ENCODE measurements at regions not wholly inside any gene's neighbourhood (a gene's known extent, or its start where the extent isn't known, plus 50 kb on each side); places are given as distances from the start of the nearest gene placed in this dataset.

DNA sequence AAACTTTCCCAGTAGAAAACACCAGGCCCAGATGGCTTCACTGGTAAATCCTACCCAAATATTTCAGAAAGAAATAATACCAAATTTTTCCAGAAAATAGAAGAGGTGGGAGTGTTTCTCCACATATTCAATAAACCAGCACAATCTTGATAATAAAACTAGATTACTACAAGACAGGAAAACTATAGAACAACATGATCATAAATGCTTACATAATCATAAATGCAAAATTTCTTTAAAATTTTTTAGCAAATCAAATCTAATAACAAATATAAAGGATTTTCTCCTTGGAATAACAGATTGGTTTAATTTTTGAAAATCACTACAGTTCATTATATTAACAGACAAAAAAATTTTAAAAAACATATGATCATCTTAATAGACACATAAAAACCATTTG lies 294.5 kb downstream of the BCL11B start:
- Mint-ChIP-seq H3K36me3 (ENCODE audit: low read depth) (no peaks in the 10 kb centered on the region), H3K4me3 (no peak overlapping the region), H3K27me3 (no peaks in the 10 kb centered on the region), H3K4me1 (no peaks in the 10 kb centered on the region), H3K27ac (no peak overlapping the region), H3K9me3 (peaks cover 11% of the 10 kb centered on the region)
- DNase-seq (no peak), ATAC-seq (ENCODE audit: low read depth) (no peak)
- TF ChIP-seq CTCF (IDR thresholded peaks at IDR 0.05): no peak
- POLR2A ChIA-PET: no interaction called here
- CTCF ChIA-PET: no interaction called here
- intact Hi-C loops (cut with micrococcal nuclease): no loop called here

DNA sequence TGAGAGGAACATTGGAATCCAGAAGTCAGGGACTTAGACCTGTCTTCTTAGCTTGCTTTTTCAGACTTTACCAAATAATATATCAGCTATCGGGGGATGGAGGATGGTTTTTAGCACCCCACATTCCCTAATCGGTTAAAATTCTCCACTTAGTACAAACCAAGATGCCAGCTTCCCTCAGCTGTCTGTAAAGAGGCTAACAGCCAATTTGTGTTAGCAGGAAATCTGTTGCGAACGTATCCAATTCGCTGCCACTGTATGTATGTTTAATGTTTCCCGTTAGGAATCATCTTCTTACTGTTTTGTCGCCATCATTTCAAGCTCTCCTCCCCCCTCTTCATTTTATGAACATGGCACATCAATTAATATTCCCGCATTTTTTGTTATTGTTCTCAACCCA lies 289.0 kb downstream of the BCL11B start:
- no peaks in the 10 kb centered on the region for H3K27me3 Mint-ChIP-seq
- H3K27ac Mint-ChIP-seq: no peak overlapping the region
- intact Hi-C loops (cut with micrococcal nuclease): no loop called here
- CTCF ChIA-PET: no interaction called here
- no peaks in the 10 kb centered on the region for H3K36me3 Mint-ChIP-seq (ENCODE audit: low read depth)
- no peak for TF ChIP-seq CTCF (IDR thresholded peaks at IDR 0.05)
- DNase-seq (no peak), ATAC-seq (ENCODE audit: low read depth) (no peak)
- peaks cover 18% of the 10 kb centered on the region for H3K9me3 Mint-ChIP-seq
- H3K4me1 Mint-ChIP-seq: no peaks in the 10 kb centered on the region
- POLR2A ChIA-PET: no interaction called here
- no peak overlapping the region for H3K4me3 Mint-ChIP-seq

DNA sequence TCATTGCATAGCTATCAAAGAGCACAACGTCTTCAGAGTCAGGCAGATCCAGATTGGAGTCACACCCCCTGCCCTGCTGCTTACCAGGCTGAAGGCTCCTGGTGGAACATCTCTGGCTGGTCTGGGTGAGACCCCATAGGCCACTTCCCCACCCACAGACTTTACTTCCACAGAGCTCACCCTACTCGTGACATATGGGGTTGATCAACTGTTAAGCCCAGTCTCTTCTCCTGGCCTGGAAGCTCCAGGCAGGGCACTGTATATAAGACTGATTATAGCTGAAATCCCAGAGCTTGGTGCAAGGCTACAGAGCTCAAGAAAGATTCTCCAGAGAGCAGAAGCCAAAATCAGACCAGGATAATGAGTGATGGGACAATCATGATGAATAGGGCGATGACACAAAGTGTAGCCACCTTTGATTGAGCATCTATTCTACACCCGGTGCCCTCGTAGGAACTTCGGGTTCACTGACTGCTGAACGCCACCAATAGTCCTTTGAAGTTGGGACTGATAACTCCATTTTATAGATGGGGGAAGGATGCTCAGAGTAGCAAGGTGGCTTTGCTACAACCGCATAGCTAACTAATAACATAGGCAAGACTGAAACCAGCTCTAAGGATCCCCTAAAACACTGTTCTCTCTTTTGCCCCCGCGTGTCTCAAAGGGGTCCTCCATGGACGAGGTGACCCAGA lies 287.8 kb downstream of the BCL11B start:
- no peak overlapping the region for H3K27ac Mint-ChIP-seq
- DNase-seq: no peak
- no peak for TF ChIP-seq CTCF (IDR thresholded peaks at IDR 0.05)
- no peaks in the 10 kb centered on the region for H3K27me3 Mint-ChIP-seq
- no peak for ATAC-seq (ENCODE audit: low read depth)
- H3K36me3 Mint-ChIP-seq (ENCODE audit: low read depth): no peaks in the 10 kb centered on the region
- ChIA-PET CTCF (no interaction called here), POLR2A (no interaction called here)
- H3K4me1 Mint-ChIP-seq: no peaks in the 10 kb centered on the region
- intact Hi-C loops (cut with micrococcal nuclease): no loop called here
- H3K9me3 Mint-ChIP-seq: peaks cover 18% of the 10 kb centered on the region
- H3K4me3 Mint-ChIP-seq: no peak overlapping the region

DNA sequence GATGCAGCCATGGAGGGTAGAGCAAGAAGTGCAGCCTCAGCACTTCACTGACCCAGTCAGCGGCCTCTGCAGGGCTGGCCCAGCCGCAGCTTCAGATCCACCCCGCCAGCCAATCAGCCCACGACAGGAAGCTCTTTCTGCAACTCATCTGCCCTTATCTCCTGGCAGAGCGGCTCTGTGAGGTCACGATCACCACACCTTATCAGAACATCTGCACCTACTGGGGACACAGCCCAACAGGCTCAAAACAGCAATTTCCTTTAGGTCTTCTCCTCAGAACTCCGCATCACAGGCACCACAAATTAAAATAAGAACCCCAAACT lies 287.3 kb downstream of the BCL11B start:
- ATAC-seq (ENCODE audit: low read depth): no peak
- POLR2A ChIA-PET: no interaction called here
- intact Hi-C loops (cut with micrococcal nuclease): no loop called here

GRCh38 chr14:98993818-98994217 lies 278.2 kb downstream of the BCL11B start:
- Mint-ChIP-seq H3K4me3 (no peak overlapping the region), H3K27me3 (no peaks in the 10 kb centered on the region), H3K27ac (no peak overlapping the region), H3K9me3 (peaks cover 2% of the 10 kb centered on the region), H3K4me1 (no peaks in the 10 kb centered on the region), H3K36me3 (ENCODE audit: low read depth) (no peaks in the 10 kb centered on the region)
- no peak for TF ChIP-seq CTCF (IDR thresholded peaks at IDR 0.05)
- ATAC-seq (ENCODE audit: low read depth): no peak
- POLR2A ChIA-PET: no interaction called here
- CTCF ChIA-PET: no interaction called here
- no peak for DNase-seq
- intact Hi-C loops (cut with micrococcal nuclease): no loop called here

More for the DNA sequence above, 287.3 kb downstream of the BCL11B start:
- CTCF ChIA-PET: no interaction called here
- no peak overlapping the region for H3K27ac Mint-ChIP-seq
- no peak overlapping the region for H3K4me3 Mint-ChIP-seq
- H3K36me3 Mint-ChIP-seq (ENCODE audit: low read depth): no peaks in the 10 kb centered on the region
- no peak for TF ChIP-seq CTCF (IDR thresholded peaks at IDR 0.05)
- H3K4me1 Mint-ChIP-seq: no peaks in the 10 kb centered on the region
- no peak for DNase-seq
- H3K9me3 Mint-ChIP-seq: peaks cover 18% of the 10 kb centered on the region
- H3K27me3 Mint-ChIP-seq: no peaks in the 10 kb centered on the region

All from activated B cell treated with CpG ODN at 0.5 μM for 24 hours (primary cell).